IMR-90 (cell line): ENCODE measurements at regions not wholly inside any gene's neighbourhood (a gene's known extent, or its start where the extent isn't known, plus 50 kb on each side); places are given as distances from the start of the nearest gene placed in this dataset.

Experiments
- CEBPB ChIP-seq: IDR thresholded peaks from 2 replicates; pipeline ENCODE4 v1.6.1; 2012; ENCODE audit warnings: low read depth, low read length, improper control_type of control experiment
- MAFK ChIP-seq: IDR thresholded peaks from 2 replicates; pipeline ENCODE4 v1.6.1; 2012; ENCODE audit warnings: low read depth, low read length, improper control_type of control experiment
- MAZ ChIP-seq: IDR thresholded peaks from 2 replicates; pipeline ENCODE4 v1.6.1; 2012; ENCODE audit warnings: low read depth, mild to moderate bottlenecking, low read length, improper control_type of control experiment, moderate library complexity, borderline replicate concordance
- POLR2A ChIP-seq: IDR thresholded peaks from 2 replicates; pipeline ENCODE4 v1.6.1; 2012; ENCODE audit warnings: mild to moderate bottlenecking, low read depth, low read length
- RCOR1 ChIP-seq: IDR thresholded peaks from 2 replicates; pipeline ENCODE4 v1.6.1; 2012; ENCODE audit warnings: mild to moderate bottlenecking, low read length, improper control_type of control experiment; ENCODE audit not compliant: insufficient replicate concordance
- TF ChIP-seq, protein P1 (sequence below): conservative IDR thresholded peaks from 2 replicates; pipeline ENCODE4 v1.5.1; 2012; ENCODE audit warnings: mild to moderate bottlenecking, low read depth, low read length, improper control_type of control experiment

DNA sequence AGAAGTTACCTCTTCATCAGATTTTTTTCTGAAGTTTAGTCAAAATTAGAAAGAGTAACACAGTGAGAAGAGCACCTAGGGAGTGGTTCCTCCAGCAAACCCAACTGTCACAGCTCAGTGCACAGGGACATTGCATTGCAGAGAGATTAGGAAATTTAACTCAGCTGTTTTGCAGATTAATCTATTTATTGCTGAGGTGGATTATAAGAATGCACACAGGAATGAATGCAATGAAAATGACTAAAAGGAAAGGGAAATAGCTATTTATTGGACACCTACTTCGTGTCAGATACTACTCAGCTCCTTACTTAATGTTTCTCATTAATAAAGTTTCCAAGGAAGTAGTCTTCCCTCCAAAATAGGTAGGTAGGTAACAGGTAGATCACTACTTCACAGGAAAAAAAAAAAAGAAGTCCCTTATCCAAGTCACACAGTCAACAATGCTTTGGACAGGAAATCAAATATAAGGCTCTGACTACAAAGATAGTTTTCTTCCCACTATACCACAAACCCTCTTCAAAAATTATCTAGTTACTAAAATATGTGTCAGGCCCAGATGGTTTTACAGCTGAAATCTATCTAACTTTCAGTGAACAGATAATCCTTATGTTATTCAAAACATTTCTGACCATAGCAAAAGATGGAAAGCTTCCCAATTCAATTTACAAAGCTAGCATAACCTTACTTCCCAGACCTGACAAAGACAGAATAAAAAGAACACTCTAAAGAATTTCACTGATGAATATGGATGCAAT lies 442.2 kb upstream of the MPDZ start:
- TF ChIP-seq POLR2A (no peak), MAFK (no peak), MAZ (no peak), CEBPB (no peak), RCOR1 (no peak)
- TF ChIP-seq, protein P1, sequence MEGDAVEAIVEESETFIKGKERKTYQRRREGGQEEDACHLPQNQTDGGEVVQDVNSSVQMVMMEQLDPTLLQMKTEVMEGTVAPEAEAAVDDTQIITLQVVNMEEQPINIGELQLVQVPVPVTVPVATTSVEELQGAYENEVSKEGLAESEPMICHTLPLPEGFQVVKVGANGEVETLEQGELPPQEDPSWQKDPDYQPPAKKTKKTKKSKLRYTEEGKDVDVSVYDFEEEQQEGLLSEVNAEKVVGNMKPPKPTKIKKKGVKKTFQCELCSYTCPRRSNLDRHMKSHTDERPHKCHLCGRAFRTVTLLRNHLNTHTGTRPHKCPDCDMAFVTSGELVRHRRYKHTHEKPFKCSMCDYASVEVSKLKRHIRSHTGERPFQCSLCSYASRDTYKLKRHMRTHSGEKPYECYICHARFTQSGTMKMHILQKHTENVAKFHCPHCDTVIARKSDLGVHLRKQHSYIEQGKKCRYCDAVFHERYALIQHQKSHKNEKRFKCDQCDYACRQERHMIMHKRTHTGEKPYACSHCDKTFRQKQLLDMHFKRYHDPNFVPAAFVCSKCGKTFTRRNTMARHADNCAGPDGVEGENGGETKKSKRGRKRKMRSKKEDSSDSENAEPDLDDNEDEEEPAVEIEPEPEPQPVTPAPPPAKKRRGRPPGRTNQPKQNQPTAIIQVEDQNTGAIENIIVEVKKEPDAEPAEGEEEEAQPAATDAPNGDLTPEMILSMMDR = no peak
